GM10266 (cell line): ENCODE measurements at regions not wholly inside any gene's neighbourhood (a gene's known extent, or its start where the extent isn't known, plus 50 kb on each side); places are given as distances from the start of the nearest gene placed in this dataset.
"Not testable (repeated sequence)": the region's sequence is repeated elsewhere in the genome, so short reads cannot be mapped to it uniquely, and the experiment has no call there.

Experiments used
- DNase-seq: peaks from one replicate; pipeline ENCODE4 v3.0.0; 2012; ENCODE audit errors: extremely low spot score
- TF ChIP-seq, protein P1 (sequence below): IDR thresholded peaks from 2 replicates; pipeline ENCODE4 v1.5.1; 2012; ENCODE audit warnings: mild to moderate bottlenecking, low read depth; ENCODE audit not compliant: control insufficient read depth, insufficient read depth; ENCODE audit errors: missing control alignments

DNA sequence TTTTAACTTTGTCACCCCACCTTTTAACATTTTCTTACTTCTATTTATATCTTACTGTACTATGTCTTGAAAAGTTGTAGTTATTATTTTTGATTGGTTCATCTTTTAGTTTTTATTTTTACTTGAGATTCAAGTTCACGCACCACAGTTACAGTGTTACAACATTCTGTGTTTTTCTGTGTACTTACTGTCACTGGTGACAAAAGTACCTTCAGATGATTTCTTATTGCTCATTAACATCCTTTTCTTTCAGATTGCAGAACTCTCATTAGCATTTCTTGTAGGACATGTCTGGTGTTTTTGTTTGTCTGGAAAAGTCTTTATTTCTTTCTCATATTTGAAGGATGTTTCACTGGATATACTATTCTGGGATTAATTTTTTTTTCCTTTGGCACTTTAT is 289.9 kb downstream of the BCAT1 start:
- TF ChIP-seq, protein P1, sequence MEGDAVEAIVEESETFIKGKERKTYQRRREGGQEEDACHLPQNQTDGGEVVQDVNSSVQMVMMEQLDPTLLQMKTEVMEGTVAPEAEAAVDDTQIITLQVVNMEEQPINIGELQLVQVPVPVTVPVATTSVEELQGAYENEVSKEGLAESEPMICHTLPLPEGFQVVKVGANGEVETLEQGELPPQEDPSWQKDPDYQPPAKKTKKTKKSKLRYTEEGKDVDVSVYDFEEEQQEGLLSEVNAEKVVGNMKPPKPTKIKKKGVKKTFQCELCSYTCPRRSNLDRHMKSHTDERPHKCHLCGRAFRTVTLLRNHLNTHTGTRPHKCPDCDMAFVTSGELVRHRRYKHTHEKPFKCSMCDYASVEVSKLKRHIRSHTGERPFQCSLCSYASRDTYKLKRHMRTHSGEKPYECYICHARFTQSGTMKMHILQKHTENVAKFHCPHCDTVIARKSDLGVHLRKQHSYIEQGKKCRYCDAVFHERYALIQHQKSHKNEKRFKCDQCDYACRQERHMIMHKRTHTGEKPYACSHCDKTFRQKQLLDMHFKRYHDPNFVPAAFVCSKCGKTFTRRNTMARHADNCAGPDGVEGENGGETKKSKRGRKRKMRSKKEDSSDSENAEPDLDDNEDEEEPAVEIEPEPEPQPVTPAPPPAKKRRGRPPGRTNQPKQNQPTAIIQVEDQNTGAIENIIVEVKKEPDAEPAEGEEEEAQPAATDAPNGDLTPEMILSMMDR = no peak
- DNase-seq = no peak

DNA sequence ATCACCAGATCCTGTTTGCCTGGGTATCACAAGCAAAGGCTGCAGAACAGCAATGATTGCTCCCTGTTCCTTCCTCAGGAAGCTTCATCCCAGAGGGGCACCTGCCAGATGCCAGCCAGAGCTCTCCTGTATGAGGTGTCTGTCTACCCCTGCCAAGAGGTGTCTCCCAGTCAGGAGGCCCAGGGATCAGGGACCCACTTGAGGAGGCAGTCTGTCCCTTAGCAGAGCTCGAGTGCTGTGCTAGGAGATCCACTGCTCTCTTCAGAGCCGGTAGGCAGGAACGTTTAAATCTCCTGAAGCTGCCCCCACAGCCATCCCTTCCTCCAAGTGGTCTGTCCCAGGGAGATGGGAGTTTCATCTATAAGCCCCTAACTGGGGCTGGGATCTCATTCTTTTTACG is 294.6 kb downstream of the BCAT1 start:
- not testable (repeated sequence) for DNase-seq

DNA sequence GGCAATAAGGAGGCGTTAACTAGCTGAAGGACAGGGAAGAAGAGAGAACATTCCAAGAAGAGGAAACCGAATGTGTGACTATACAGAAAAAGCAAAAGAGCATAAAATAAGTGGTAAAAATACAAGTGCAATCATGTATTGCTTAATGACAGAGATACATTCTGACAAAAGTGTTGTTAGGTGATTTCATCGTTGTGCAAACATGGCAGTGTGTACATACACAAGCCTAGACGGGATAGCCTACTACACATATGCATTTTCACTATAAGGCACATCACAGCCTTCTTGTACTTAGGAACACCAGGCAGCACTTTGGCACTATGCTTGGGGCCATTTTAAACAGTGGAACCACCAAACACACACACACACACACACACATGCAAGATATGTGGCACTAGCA is 299.3 kb downstream of the BCAT1 start:
- TF ChIP-seq, protein P1 = no peak
- no peak for DNase-seq

DNA sequence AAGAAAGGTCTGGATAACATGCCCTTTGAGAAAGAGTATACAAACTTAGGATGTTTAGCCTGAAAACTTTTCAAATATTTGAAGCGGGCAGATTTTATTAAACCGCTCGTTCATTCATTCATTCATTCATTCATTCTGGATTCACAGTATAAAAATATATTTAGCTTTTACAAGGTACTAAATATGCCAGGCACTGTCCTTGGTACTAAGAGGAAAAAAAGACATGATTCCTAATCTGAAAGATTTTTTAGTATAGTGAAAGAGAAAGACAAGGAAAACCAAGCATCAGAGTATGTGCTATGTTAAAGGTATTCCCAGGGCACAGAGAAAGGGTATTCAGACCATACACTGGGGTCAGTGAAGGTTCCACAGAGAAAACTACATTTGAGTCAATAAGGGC is 299.7 kb downstream of the BCAT1 start:
- TF ChIP-seq, protein P1 = no peak
- DNase-seq = no peak

- no peak for DNase-seq
- TF ChIP-seq, protein P1 = no peak
These were observed 303.6 kb downstream of the BCAT1 start for GRCh38 chr12:24645254-24645653.

- TF ChIP-seq, protein P1 = no peak
- DNase-seq = no peak
These were observed 305.5 kb downstream of the BCAT1 start for GRCh38 chr12:24643120-24644119.

DNA sequence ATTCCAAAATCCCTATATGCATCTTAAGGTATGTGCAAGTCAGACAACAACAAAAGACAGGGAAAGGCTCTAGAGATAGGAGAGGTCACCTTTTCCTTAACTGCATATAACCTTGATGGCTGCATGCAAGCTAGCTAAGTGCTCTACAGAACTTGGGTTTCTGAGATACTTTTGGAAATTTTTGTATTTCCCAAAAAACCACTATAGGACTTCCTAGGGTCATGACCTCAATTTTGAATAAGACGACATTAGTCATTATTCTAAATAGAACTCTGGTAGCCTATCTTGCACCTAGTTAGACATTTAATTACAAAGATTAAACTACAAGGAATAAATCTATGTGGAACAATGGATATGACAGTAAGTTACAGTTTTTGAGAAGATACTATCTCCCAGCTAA is 309.3 kb downstream of the BCAT1 start:
- TF ChIP-seq, protein P1 = no peak
- no peak for DNase-seq
